Endodermal cell (in vitro differentiated cells): ENCODE measurements at regions not wholly inside any gene's neighbourhood (a gene's known extent, or its start where the extent isn't known, plus 50 kb on each side); places are given as distances from the start of the nearest gene placed in this dataset.

ENCODE experiments used
- DNase-seq: peaks from one replicate; pipeline ENCODE4 v3.0.0-alpha.2; 2017
- H3K27ac ChIP-seq: 2 replicates; pipeline ENCODE4 v1.5.1; 2013; ENCODE audit warnings: mild to moderate bottlenecking, low read depth, low read length, moderate library complexity
- H3K27me3 ChIP-seq: 2 replicates; pipeline ENCODE4 v1.6.1; 2013; ENCODE audit warnings: mild to moderate bottlenecking, low read length, moderate library complexity; ENCODE audit not compliant: insufficient read depth, control insufficient read depth, poor library complexity, severe bottlenecking
- H3K36me3 ChIP-seq: 2 replicates; pipeline ENCODE4 v1.7.0; 2013; ENCODE audit warnings: mild to moderate bottlenecking, low read length, moderate library complexity; ENCODE audit not compliant: control insufficient read depth, insufficient read depth
- H3K4me1 ChIP-seq: one replicate; pipeline ENCODE4 v1.7.0; 2013; ENCODE audit warnings: low read length; ENCODE audit not compliant: control insufficient read depth, insufficient read depth
- H3K4me3 ChIP-seq: 2 replicates; pipeline ENCODE4 v1.5.1; 2013; ENCODE audit warnings: mild to moderate bottlenecking, low read length, moderate library complexity
- H3K9ac ChIP-seq: 2 replicates; pipeline ENCODE4 v1.6.1; 2013; ENCODE audit warnings: mild to moderate bottlenecking, low read length, moderate library complexity; ENCODE audit not compliant: poor library complexity, severe bottlenecking; ENCODE audit errors: extremely low read depth
- H3K9me3 ChIP-seq: 2 replicates; pipeline ENCODE4 v1.6.1; 2013; ENCODE audit warnings: mild to moderate bottlenecking, low read length, moderate library complexity; ENCODE audit not compliant: control insufficient read depth
- H3K27ac Mint-ChIP-seq: 2 replicates; pipeline ENCODE4 v1.8.0; 2020; ENCODE audit warnings: mixed read lengths
- H3K27me3 Mint-ChIP-seq: 2 replicates; pipeline ENCODE4 v1.8.0; 2021; ENCODE audit warnings: mild to moderate bottlenecking, mixed read lengths; ENCODE audit not compliant: insufficient read depth
- H3K36me3 Mint-ChIP-seq: 2 replicates; pipeline ENCODE4 v1.8.0; 2020; ENCODE audit warnings: low read depth, mixed read lengths
- H3K4me1 Mint-ChIP-seq: 2 replicates; pipeline ENCODE4 v1.8.0; 2020; ENCODE audit warnings: mixed read lengths
- H3K4me3 Mint-ChIP-seq: 2 replicates; pipeline ENCODE4 v1.8.0; 2020; ENCODE audit warnings: mild to moderate bottlenecking, moderate library complexity, mixed read lengths
- H3K9me3 Mint-ChIP-seq: 2 replicates; pipeline ENCODE4 v1.8.0; 2020; ENCODE audit warnings: mild to moderate bottlenecking, mixed read lengths
- WGBS, 2 experiments: methylation state at CpG; one replicate each; pipeline versions ENCODE4 v1.1.5 to v1.1.7; 2013; ENCODE audit warnings: missing lambda C conversion rate in 2 of 2, mixed read lengths in 1 of 2; ENCODE audit not compliant: insufficient coverage in 1 of 2, insufficient read length in 1 of 2; 5-methylcytosine and 5-hydroxymethylcytosine counted together
- TF ChIP-seq, protein P1 (sequence below): fragments of 200-600 bp; sonication (generic); conservative IDR thresholded peaks from 2 replicates; pipeline ENCODE4 v1.5.0; 2021; ENCODE audit warnings: antibody characterized with exemption, mild to moderate bottlenecking

DNA sequence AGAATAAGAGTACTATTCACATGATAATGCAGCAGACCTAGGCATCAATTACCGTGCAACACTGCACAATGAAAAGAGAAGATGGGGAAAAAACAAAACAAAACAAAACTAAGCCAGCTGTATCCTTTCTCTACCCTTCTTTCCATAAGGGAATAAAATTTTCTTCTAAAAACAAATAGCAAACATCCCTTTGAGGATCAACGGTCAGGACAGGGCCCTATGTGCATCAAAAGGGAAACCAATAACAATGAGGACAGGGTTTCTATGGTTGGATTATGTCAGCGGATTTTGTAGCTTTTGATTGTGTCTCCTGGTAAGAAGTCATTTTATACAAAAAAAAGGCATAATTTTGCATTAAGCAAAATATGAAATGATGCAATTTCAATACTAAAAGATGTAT, 350.3 kb downstream of the SLC6A15 start:
- H3K36me3 ChIP-seq: no peaks in the 10 kb centered on the region
- no peak overlapping the region for H3K27ac Mint-ChIP-seq
- H3K4me1 Mint-ChIP-seq: no peaks in the 10 kb centered on the region
- H3K4me3 ChIP-seq: no peak overlapping the region
- no peaks in the 10 kb centered on the region for H3K27me3 ChIP-seq
- no peak overlapping the region for H3K4me3 Mint-ChIP-seq
- H3K9ac ChIP-seq: no peak overlapping the region
- H3K27me3 Mint-ChIP-seq: no peaks in the 10 kb centered on the region
- no peak for DNase-seq
- TF ChIP-seq, protein P1, sequence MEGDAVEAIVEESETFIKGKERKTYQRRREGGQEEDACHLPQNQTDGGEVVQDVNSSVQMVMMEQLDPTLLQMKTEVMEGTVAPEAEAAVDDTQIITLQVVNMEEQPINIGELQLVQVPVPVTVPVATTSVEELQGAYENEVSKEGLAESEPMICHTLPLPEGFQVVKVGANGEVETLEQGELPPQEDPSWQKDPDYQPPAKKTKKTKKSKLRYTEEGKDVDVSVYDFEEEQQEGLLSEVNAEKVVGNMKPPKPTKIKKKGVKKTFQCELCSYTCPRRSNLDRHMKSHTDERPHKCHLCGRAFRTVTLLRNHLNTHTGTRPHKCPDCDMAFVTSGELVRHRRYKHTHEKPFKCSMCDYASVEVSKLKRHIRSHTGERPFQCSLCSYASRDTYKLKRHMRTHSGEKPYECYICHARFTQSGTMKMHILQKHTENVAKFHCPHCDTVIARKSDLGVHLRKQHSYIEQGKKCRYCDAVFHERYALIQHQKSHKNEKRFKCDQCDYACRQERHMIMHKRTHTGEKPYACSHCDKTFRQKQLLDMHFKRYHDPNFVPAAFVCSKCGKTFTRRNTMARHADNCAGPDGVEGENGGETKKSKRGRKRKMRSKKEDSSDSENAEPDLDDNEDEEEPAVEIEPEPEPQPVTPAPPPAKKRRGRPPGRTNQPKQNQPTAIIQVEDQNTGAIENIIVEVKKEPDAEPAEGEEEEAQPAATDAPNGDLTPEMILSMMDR: no peak
- no peaks in the 10 kb centered on the region for H3K9me3 ChIP-seq
- H3K9me3 Mint-ChIP-seq: peaks cover 6% of the 10 kb centered on the region
- no peak overlapping the region for H3K27ac ChIP-seq
- 87% methylated on average over 3 of the region's 3 CpGs; no CpG with 5 or more reads in 1 of the 2 experiments for WGBS, 2 experiments
- no peaks in the 10 kb centered on the region for H3K36me3 Mint-ChIP-seq
- no peaks in the 10 kb centered on the region for H3K4me1 ChIP-seq

DNA sequence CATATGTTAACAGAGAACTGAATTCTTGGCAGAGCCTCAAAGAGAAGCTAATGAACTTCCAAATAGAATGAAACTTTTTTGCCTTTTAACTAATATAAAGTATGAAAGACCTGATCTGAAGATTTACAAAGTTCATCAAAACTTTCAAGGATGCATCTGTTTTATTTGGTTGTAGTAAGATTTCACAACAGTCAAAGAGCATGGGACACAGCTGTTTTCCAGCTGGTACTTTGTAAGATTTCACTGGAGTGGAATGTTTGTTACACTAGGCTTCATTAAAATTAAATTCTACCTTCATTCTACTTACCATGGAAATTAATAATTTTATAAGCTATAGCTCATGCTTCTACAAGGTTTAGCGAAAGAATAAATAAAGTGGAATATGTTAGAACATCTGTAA, 351.2 kb downstream of the SLC6A15 start:
- no peaks in the 10 kb centered on the region for H3K36me3 ChIP-seq
- Mint-ChIP-seq H3K36me3 (no peaks in the 10 kb centered on the region), H3K27me3 (no peaks in the 10 kb centered on the region), H3K27ac (no peak overlapping the region), H3K4me3 (no peak overlapping the region), H3K4me1 (no peaks in the 10 kb centered on the region), H3K9me3 (peaks cover 3% of the 10 kb centered on the region)
- no peaks in the 10 kb centered on the region for H3K27me3 ChIP-seq
- H3K9me3 ChIP-seq: no peaks in the 10 kb centered on the region
- no peak for DNase-seq
- H3K27ac ChIP-seq: no peak overlapping the region
- no peak overlapping the region for H3K4me3 ChIP-seq
- WGBS, 2 experiments: 100% methylated on average over 1 of the region's 1 CpG; no CpG with 5 or more reads in 1 of the 2 experiments
- TF ChIP-seq, protein P1: no peak
- H3K4me1 ChIP-seq: no peaks in the 10 kb centered on the region
- no peak overlapping the region for H3K9ac ChIP-seq

DNA sequence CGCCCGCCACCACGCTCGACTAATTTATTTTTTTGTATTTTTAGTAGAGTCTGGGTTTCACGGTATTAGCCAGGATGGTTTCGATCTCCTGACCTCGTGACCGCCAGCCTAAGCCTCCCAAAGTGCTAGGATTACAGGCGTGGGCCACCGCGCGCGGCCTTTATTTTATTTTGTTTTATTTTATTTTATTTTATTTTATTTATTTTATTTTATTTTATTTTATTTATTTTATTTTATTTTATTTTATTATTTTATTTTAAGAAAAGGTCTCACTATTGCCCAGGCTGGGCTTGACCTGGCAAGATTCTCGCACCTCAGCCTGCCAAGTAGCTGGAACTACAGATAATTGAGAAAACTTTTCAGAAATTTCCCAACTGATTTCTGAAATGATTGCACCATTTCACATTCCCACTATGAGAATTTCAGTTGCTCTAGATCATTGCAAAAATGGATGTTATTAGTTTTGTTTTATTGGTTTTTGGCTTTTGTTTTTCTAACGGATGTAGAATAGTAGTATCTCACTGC, 358.3 kb downstream of the SLC6A15 start:
- Histone ChIP-seq H3K4me1 (no peaks in the 10 kb centered on the region), H3K9ac (no peak overlapping the region), H3K36me3 (no peaks in the 10 kb centered on the region), H3K27ac (no peak overlapping the region), H3K4me3 (no peak overlapping the region), H3K9me3 (no peaks in the 10 kb centered on the region), H3K27me3 (no peaks in the 10 kb centered on the region)
- no peaks in the 10 kb centered on the region for H3K4me1 Mint-ChIP-seq
- H3K27ac Mint-ChIP-seq: no peak overlapping the region
- no peak overlapping the region for H3K4me3 Mint-ChIP-seq
- H3K27me3 Mint-ChIP-seq: no peaks in the 10 kb centered on the region
- no peaks in the 10 kb centered on the region for H3K36me3 Mint-ChIP-seq
- no peaks in the 10 kb centered on the region for H3K9me3 Mint-ChIP-seq
- WGBS, 2 experiments: 90% methylated on average over 10 of the region's 15 CpGs; no CpG with 5 or more reads in 1 of the 2 experiments
- TF ChIP-seq, protein P1: no peak
- DNase-seq: no peak
